ENCODE measurements at regions not wholly inside any gene's neighbourhood (a gene's known extent, or its start where the extent isn't known, plus 50 kb on each side); places are given as distances from the start of the nearest gene placed in this dataset.

- no peak overlapping the region for H3K9ac ChIP-seq (ENCODE audit: insufficient read depth in 1 of 2, low read length in 2 of 2)
- H3K9me3 ChIP-seq (ENCODE audit: control insufficient read depth in 4 of 4, insufficient read depth in 3 of 4, low read length in 3 of 4): no peaks in the 10 kb centered on the region
- no peaks in the 10 kb centered on the region for H3K27me3 ChIP-seq (ENCODE audit: control insufficient read depth in 3 of 3, insufficient read depth in 3 of 3, low read length in 2 of 3)
- DNase-seq: no peak
- H3K36me3 ChIP-seq (ENCODE audit: control insufficient read depth in 4 of 4, insufficient read depth in 4 of 4, low read length in 4 of 4): no peaks in the 10 kb centered on the region
- TF ChIP-seq, protein P1, sequence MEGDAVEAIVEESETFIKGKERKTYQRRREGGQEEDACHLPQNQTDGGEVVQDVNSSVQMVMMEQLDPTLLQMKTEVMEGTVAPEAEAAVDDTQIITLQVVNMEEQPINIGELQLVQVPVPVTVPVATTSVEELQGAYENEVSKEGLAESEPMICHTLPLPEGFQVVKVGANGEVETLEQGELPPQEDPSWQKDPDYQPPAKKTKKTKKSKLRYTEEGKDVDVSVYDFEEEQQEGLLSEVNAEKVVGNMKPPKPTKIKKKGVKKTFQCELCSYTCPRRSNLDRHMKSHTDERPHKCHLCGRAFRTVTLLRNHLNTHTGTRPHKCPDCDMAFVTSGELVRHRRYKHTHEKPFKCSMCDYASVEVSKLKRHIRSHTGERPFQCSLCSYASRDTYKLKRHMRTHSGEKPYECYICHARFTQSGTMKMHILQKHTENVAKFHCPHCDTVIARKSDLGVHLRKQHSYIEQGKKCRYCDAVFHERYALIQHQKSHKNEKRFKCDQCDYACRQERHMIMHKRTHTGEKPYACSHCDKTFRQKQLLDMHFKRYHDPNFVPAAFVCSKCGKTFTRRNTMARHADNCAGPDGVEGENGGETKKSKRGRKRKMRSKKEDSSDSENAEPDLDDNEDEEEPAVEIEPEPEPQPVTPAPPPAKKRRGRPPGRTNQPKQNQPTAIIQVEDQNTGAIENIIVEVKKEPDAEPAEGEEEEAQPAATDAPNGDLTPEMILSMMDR (IDR thresholded peaks at IDR 0.05; ENCODE audit: control extremely low read depth, extremely low read depth): no peak
- no peak for ATAC-seq (ENCODE audit: insufficient read depth, low FRiP score)
- H3K4me3 ChIP-seq: no peak overlapping the region
- 94 to 95% methylated on average over 5 of the region's 5 CpGs for WGBS, 2 donors
- peaks cover 3 to 70% (median 44%) of the 10 kb centered on the region in 5 donors for H3K4me1 ChIP-seq (ENCODE audit: control insufficient read depth in 5 of 5, insufficient read depth in 5 of 5, low read length in 5 of 5)
- H3K27ac ChIP-seq (ENCODE audit: low read depth in 1 of 2, low read length in 1 of 2): no peak overlapping the region
Observed at GRCh38 chr10:78405231-78405630, 371.6 kb downstream of the RPS24 start.

DNA sequence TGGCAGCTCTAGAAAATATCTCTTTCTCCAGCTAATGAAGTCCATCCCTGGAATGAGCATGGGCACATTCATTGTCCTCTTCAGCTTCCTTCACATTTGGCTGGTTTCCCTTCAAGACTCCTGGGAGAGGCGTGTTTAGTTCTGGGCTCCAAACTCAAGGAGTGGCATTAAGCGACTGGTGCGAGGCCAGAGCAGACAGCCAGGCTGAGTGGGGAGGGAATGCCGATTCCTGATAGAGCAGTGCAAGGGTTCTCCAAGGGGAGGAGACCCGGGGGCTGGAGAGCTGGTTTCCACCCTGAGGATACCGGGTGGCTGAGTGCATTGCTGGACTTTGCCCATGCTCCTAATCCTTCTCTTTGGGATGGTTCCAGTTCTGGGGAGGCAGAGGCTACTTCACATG is 372.1 kb downstream of the RPS24 start:
- DNase-seq (no peak), ATAC-seq (ENCODE audit: insufficient read depth, low FRiP score) (no peak)
- Histone ChIP-seq H3K36me3 (ENCODE audit: control insufficient read depth in 4 of 4, insufficient read depth in 4 of 4, low read length in 4 of 4) (no peaks in the 10 kb centered on the region), H3K4me1 (ENCODE audit: control insufficient read depth in 5 of 5, insufficient read depth in 5 of 5, low read length in 5 of 5) (peaks cover 3 to 66% (median 44%) of the 10 kb centered on the region in 5 donors), H3K27me3 (ENCODE audit: control insufficient read depth in 3 of 3, insufficient read depth in 3 of 3, low read length in 2 of 3) (no peaks in the 10 kb centered on the region), H3K9me3 (ENCODE audit: control insufficient read depth in 4 of 4, insufficient read depth in 3 of 4, low read length in 3 of 4) (no peaks in the 10 kb centered on the region), H3K27ac (ENCODE audit: low read depth in 1 of 2, low read length in 1 of 2) (no peak overlapping the region), H3K9ac (ENCODE audit: insufficient read depth in 1 of 2, low read length in 2 of 2) (no peak overlapping the region), H3K4me3 (no peak overlapping the region)
- 83 to 89% methylated on average over 6 of the region's 6 CpGs for WGBS, 2 donors
- TF ChIP-seq, protein P1 (IDR thresholded peaks at IDR 0.05; ENCODE audit: control extremely low read depth, extremely low read depth): no peak

DNA sequence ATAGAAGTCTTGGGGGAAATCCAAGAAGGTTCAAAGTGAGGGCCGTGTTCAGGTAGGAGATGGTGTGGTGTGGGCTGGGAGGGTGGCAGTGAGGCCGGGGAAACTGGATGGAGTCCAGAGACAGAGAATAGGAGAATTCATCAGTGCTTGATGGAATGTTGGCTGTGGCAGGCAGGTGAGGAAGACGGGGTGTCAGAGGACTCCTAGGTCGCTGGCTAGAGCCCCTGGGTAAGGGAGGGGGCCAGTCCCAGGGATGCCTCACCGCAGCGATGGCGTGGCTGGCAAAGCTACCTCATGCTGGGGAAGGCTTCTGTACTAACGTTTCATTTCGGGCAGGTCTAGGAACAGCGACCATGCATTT is 373.0 kb downstream of the RPS24 start:
- Histone ChIP-seq H3K9ac (ENCODE audit: insufficient read depth in 1 of 2, low read length in 2 of 2) (peak overlapping the region in 1 of 2 donors; percentile 52), H3K4me1 (ENCODE audit: control insufficient read depth in 5 of 5, insufficient read depth in 5 of 5, low read length in 5 of 5) (peaks cover 3 to 61% (median 36%) of the 10 kb centered on the region in 5 donors), H3K27ac (ENCODE audit: low read depth in 1 of 2, low read length in 1 of 2) (no peak overlapping the region), H3K9me3 (ENCODE audit: control insufficient read depth in 4 of 4, insufficient read depth in 3 of 4, low read length in 3 of 4) (no peaks in the 10 kb centered on the region), H3K4me3 (no peak overlapping the region), H3K36me3 (ENCODE audit: control insufficient read depth in 4 of 4, insufficient read depth in 4 of 4, low read length in 4 of 4) (no peaks in the 10 kb centered on the region), H3K27me3 (ENCODE audit: control insufficient read depth in 3 of 3, insufficient read depth in 3 of 3, low read length in 2 of 3) (no peaks in the 10 kb centered on the region)
- ATAC-seq (ENCODE audit: insufficient read depth, low FRiP score): no peak
- WGBS, 2 donors: 19 to 24% methylated on average over 10 of the region's 10 CpGs
- TF ChIP-seq, protein P1 (IDR thresholded peaks at IDR 0.05; ENCODE audit: control extremely low read depth, extremely low read depth): no peak
- no peak for DNase-seq

GRCh38 chr10:78407009-78407711 is 373.5 kb downstream of the RPS24 start:
- Histone ChIP-seq H3K27me3 (ENCODE audit: control insufficient read depth in 3 of 3, insufficient read depth in 3 of 3, low read length in 2 of 3) (no peaks in the 10 kb centered on the region), H3K4me3 (no peak overlapping the region), H3K36me3 (ENCODE audit: control insufficient read depth in 4 of 4, insufficient read depth in 4 of 4, low read length in 4 of 4) (no peaks in the 10 kb centered on the region), H3K4me1 (ENCODE audit: control insufficient read depth in 5 of 5, insufficient read depth in 5 of 5, low read length in 5 of 5) (peaks cover 3 to 61% (median 33%) of the 10 kb centered on the region in 5 donors), H3K9ac (ENCODE audit: insufficient read depth in 1 of 2, low read length in 2 of 2) (peak overlapping the region in 1 of 2 donors; percentile 52), H3K27ac (ENCODE audit: low read depth in 1 of 2, low read length in 1 of 2) (no peak overlapping the region), H3K9me3 (ENCODE audit: control insufficient read depth in 4 of 4, insufficient read depth in 3 of 4, low read length in 3 of 4) (no peaks in the 10 kb centered on the region)
- DNase-seq (peak; percentile 96 to 98 (median 96)), ATAC-seq (ENCODE audit: insufficient read depth, low FRiP score) (peak; percentile 78)
- 11 to 17% methylated on average over 20 of the region's 20 CpGs for WGBS, 2 donors
- TF ChIP-seq, protein P1 (IDR thresholded peaks at IDR 0.05; ENCODE audit: control extremely low read depth, extremely low read depth): no peak

Measured in lung (tissue), 11 donors.